ENCODE measurements at regions not wholly inside any gene's neighbourhood (a gene's known extent, or its start where the extent isn't known, plus 50 kb on each side); places are given as distances from the start of the nearest gene placed in this dataset.

GRCh38 chr22:48049116-48049515, 1286.7 kb downstream of the TBC1D22A start:
- DNase-seq (ENCODE audit: low read depth), result no peak

- DNase-seq (ENCODE audit: low read depth), result no peak
These were observed 1285.5 kb downstream of the TBC1D22A start for GRCh38 chr22:48047722-48048500.

GRCh38 chr22:48045369-48045768, 1282.9 kb downstream of the TBC1D22A start:
- DNase-seq (ENCODE audit: low read depth), result no peak

DNA sequence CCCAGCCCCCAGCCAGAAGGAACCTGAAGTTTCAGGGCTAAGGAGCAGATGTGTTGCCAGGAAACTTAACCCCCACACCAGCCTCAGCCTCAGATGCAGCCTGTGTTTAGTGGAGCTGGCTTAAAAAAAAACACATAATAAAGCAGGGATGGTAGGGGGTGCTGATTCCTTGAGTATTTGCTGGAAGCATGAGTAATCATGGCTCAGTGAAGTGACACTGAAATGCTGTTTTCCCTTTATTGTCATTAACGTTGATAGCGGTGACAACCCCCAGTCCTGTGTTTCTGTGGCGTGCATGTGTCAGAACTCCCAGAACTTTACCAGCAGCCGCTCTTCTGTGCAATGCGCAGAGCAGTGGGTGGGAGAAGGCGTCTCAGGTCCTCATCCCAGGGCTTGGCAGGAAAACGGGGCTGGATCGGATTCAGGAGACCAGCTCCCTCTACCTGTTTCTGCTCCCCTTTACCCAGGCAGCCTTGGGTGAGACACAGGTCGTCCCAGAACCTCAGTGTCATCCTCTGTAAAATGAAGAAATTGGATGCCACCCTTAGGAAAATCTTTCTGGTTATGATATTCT, 1282.1 kb downstream of the TBC1D22A start:
- DNase-seq (ENCODE audit: low read depth), result no peak

DNA sequence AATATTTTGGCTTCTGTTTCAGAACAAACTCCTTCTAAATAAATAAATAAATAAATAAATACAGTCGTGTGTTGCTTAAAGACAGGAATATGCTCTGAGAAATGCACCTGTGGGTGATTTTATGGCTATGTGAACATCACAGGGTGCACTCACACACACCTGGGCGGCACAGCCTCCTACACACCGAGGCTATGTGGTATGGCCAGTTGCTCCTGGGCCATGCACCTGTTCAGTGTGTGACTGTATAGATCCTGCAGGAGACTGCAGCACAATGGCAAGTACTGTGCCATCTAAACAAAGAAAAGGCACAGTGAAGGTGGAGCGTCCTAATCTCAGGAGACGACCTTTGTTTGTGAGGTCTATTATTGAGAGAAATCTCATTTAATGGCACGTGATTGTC, 1281.1 kb downstream of the TBC1D22A start:
- DNase-seq (ENCODE audit: low read depth), result no peak

DNA sequence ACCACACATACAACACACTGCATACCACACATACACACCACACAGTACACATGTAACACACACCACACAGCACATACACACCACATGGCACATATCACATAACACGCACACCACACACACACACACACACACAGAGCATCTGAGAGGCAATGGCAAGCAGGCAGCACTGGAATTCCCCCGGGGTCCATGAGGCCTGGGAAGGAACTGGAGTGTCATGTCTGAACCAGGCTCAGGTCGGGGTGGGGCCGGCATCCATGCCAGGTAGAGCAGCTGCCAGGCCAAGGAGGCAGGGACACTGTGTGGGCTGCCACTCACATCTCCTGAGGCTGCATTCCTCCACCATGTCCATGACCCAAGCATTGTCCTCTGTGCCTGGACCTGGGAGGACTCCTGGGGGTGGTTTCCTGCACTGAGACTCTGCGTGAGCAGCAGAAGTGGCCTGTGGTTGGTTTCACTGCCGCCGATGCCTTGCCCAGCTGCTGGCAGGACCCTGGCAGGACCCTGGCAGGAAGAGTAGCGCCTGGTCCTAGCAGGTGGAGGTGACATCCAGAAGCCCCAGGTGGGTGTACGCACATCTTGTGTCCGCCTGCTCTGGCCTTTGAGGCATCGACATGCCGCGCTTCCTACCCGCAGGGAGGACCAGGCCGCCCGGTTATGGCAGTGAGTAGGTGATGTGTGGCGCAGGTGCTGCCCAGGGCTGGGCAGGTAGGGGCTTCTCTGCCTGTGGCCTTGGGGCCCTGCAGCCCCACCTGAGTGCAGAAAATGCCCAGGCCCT, 1280.4 kb downstream of the TBC1D22A start:
- no peak for DNase-seq (ENCODE audit: low read depth)

GRCh38 chr22:48039326-48039725, 1276.9 kb downstream of the TBC1D22A start:
- DNase-seq (ENCODE audit: low read depth), result no peak

DNA sequence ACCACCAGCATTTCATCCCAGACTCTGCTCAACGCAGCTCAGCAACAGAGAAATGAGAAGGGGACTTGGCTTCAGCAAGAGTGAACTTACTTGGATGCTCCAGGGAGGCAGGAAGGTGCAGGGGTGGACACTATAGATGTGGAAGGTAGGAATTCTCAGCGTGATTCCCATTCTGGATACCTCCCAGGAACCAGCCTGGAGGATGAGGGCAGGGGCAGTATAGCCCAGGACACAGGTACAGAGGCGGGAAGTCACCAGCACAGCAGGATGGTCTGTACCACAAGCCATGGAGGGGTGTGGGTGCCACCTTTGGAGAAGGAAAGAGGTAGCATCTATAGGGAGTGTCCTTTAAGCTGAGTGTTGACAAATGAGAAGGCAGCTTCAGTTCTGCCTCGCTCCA, 1275.2 kb downstream of the TBC1D22A start:
- no peak for DNase-seq (ENCODE audit: low read depth)

DNA sequence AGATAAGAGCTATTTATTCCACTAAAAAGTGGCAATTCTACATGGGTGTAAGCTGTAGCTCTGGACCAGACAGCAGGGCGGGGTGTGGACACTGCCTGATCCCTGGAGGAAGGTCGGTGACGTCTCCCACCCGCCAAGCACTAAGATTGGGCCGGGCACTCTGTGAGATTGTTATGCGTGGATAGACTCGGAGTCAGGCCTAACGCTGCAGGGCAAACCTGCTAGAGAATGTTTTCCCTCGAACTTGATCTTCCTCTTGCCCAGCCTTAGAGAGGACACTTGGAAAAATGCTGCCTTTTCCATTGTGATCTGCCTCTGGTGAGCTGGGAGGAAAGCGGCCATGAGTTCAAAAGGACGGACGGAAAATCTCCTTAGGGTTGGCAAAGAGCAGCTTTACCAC, 1273.4 kb downstream of the TBC1D22A start:
- no peak for DNase-seq (ENCODE audit: low read depth)

- DNase-seq (ENCODE audit: low read depth), result no peak
These were observed 1269.1 kb downstream of the TBC1D22A start for GRCh38 chr22:48031589-48031988.

DNA sequence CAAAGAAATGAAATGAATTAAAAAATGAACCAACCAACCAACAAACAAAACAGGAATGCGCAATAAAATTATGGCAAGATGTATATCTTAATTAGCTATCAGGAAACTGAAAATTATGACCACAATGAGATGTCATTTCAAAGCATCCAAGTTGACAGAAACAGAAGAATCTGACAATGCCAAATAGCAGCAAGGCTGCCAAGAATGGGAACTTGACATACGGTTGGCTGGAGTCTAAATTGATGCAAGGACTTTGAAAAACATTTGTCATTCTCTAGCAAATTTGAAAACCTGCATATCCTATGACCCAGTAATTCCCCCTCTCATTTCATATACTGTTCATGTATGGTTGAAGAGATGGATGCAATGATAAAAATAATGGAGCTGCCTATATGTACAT, 1262.6 kb downstream of the TBC1D22A start:
- DNase-seq (ENCODE audit: low read depth), result no peak

DNA sequence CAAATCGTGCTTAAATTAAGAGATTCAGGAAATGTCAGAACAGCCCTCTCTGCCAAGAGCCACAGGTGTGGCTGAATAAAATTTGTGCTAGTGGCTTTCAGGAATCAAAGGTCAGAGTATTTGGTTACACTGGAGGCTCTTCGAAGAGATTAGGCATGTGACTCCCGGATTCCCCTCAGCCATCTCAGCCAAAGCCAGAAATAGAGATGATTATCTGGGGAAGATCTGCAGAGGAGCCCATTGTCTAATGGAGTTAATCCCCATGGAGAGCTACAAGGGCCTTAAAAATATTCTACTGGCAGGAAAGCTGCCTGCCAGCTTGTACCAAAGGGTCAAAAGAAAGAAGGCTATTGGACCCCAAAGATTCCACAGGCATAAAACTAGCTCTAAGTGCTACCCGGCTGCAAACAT, 1259.5 kb downstream of the TBC1D22A start:
- no peak for DNase-seq (ENCODE audit: low read depth)

GRCh38 chr22:48018346-48018745, 1255.9 kb downstream of the TBC1D22A start:
- no peak for DNase-seq (ENCODE audit: low read depth)

DNA sequence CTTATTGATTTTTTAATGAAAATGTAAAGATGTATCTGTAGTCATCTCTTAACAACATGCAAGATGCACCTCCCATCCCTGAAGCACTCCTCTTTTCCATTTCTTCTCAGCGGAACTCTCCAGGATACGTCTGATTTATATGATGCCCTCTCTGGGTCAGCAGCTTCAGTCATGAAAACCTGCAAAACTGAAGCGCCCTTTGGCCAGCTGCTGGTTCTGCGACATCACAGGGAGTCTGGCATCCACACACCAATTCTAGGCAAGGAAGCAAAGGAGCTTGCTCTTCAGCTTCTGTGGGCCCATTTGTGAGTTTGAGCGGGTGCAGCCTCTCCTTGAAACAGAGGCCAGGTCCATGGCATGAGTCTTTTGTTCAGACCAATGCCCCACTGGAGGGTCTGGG, 1253.3 kb downstream of the TBC1D22A start:
- DNase-seq (ENCODE audit: low read depth), result no peak

GRCh38 chr22:48004936-48005335, 1242.5 kb downstream of the TBC1D22A start:
- no peak for DNase-seq (ENCODE audit: low read depth)

GRCh38 chr22:48004038-48004437, 1241.6 kb downstream of the TBC1D22A start:
- no peak for DNase-seq (ENCODE audit: low read depth)

- DNase-seq (ENCODE audit: low read depth), result no peak
These were observed 1238.7 kb downstream of the TBC1D22A start for GRCh38 chr22:48001101-48001500.

- DNase-seq (ENCODE audit: low read depth), result no peak
These were observed 1235.2 kb downstream of the TBC1D22A start for GRCh38 chr22:47997612-47998011.

DNA sequence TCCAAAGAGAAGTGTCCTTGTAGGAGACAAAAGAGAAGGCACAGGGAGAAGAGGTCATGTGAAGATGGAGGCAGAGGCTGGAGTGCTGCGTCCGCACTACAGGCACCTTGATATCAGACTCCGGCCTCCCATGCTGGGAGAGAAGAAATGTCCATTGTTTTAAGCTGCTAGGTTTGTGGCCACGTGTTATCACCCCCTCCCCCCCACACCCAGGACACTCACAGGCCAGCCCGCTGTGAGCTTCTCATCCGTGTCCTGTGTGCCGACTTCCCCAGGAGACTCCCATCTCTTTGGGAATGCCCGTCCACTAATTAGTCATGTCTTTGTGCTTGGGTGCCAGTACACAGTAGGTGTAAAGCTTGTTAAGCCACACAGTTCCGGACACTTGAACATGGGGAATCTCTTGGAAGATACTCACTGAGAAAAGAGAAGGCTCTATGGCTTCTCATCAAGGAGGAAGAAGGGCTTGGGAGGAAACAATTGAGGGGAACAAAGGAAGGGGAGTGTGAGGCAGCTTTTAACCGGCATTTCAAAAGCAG, 1234.7 kb downstream of the TBC1D22A start:
- no peak for DNase-seq (ENCODE audit: low read depth)

- DNase-seq (ENCODE audit: low read depth), result no peak
These were observed 1234.0 kb downstream of the TBC1D22A start for GRCh38 chr22:47996446-47996857.

- no peak for DNase-seq (ENCODE audit: low read depth)
These were observed 1233.3 kb downstream of the TBC1D22A start for GRCh38 chr22:47995718-47996117.

GRCh38 chr22:47995264-47995627, 1232.8 kb downstream of the TBC1D22A start:
- no peak for DNase-seq (ENCODE audit: low read depth)
